B cell (primary cell): ENCODE measurements at regions not wholly inside any gene's neighbourhood (a gene's known extent, or its start where the extent isn't known, plus 50 kb on each side); places are given as distances from the start of the nearest gene placed in this dataset.

Source experiments
- ATAC-seq: fragments of 200-7000 bp; cut with Tn5 transposase; one replicate; pipeline ENCODE4 v1.10.0; 2021; ENCODE audit warnings: low read depth, mild to moderate bottlenecking, moderate number of reproducible peaks, moderate library complexity
- CTCF ChIA-PET: fragments of 350-600 bp; sonication (Branson Sonifier 250); formaldehyde crosslinking; loops from one replicate; lab custom pipeline; 2021; ENCODE audit warnings: antibody characterized with exemption, inconsistent platforms; lab: Charles Lee
- POLR2A ChIA-PET: fragments of 350-600 bp; sonication (Branson Sonifier 250); formaldehyde crosslinking; loops from one replicate; lab custom pipeline; 2021; ENCODE audit warnings: antibody characterized with exemption; lab: Charles Lee
- DNase-seq: peaks from one replicate; pipeline ENCODE4 v3.0.0; 2013
- H2AFZ ChIP-seq: 2 replicates; pipeline ENCODE4 v1.6.1; 2012; ENCODE audit warnings: mild to moderate bottlenecking, low read depth, low read length; ENCODE audit not compliant: insufficient read depth, poor library complexity, severe bottlenecking
- H3K27ac ChIP-seq, 2 donors: 1 replicate in 1 of 2; 2 replicates in 1 of 2; pipeline ENCODE4 v1.5.1; 2012 to 2013; ENCODE audit warnings: low read length in 2 of 2, mild to moderate bottlenecking in 2 of 2, moderate library complexity in 1 of 2
- H3K27me3 ChIP-seq, 4 experiments: fragments of 200-600 bp in 1 of 4; sonication (generic) in 1 of 4; replicated peaks in 1 of 4; 1 replicate in 2 of 4; 2 replicates in 2 of 4; pipeline versions ENCODE4 v1.6.1 to v1.7.0; 2013 to 2016; ENCODE audit warnings: low read length in 3 of 4, mild to moderate bottlenecking in 2 of 4, mixed read lengths in 1 of 4, moderate library complexity in 1 of 4; ENCODE audit not compliant: insufficient read depth in 4 of 4, control insufficient read depth in 3 of 4; ENCODE audit errors: control extremely low read depth in 1 of 4
- H3K36me3 ChIP-seq, 2 experiments: replicated peaks in 1 of 2; 1 replicate in 1 of 2; 2 replicates in 1 of 2; pipeline versions ENCODE4 v1.6.1 to v1.7.1; 2013; ENCODE audit warnings: low read length in 1 of 2; ENCODE audit not compliant: insufficient read depth in 2 of 2, control insufficient read depth in 1 of 2; ENCODE audit errors: control extremely low read depth in 1 of 2, extremely low read depth in 1 of 2
- H3K4me1 ChIP-seq, 2 donors: fragments of 200-600 bp in 1 of 2; sonication (generic) in 1 of 2; 1 replicate in 1 of 2; 2 replicates in 1 of 2; pipeline versions ENCODE4 v1.5.1 to v1.6.1; 2013 to 2017; ENCODE audit warnings: low read length in 2 of 2; ENCODE audit not compliant: control insufficient read depth in 2 of 2, insufficient read depth in 2 of 2
- H3K4me2 ChIP-seq: replicated peaks from 2 replicates; pipeline ENCODE3; 2012; ENCODE audit warnings: mild to moderate bottlenecking, low read depth, low read length; ENCODE audit not compliant: poor library complexity, severe bottlenecking
- H3K4me3 ChIP-seq, 5 experiments: fragments of 200-600 bp in 1 of 5; sonication (generic) in 1 of 5; 1 replicate in 3 of 5; 2 replicates in 2 of 5; pipeline versions ENCODE4 v1.5.1 to v1.7.0; 2011 to 2016; ENCODE audit warnings: low read length in 4 of 5, mild to moderate bottlenecking in 4 of 5, low read depth in 2 of 5, control low read depth in 1 of 5, moderate library complexity in 1 of 5; ENCODE audit not compliant: insufficient read depth in 1 of 5; ENCODE audit errors: control extremely low read depth in 1 of 5, extremely low read depth in 1 of 5
- H3K79me2 ChIP-seq: fragments of 200-600 bp; sonication (generic); one replicate; pipeline ENCODE4 v1.6.0; 2016; ENCODE audit warnings: low read length; ENCODE audit not compliant: control insufficient read depth, insufficient read depth
- H3K9ac ChIP-seq: fragments of 200-600 bp; sonication (generic); 2 replicates; pipeline ENCODE4 v1.6.1; 2017; ENCODE audit warnings: mild to moderate bottlenecking, low read length, moderate library complexity
- H3K9me3 ChIP-seq, 3 donors: one replicate each; pipeline versions ENCODE4 v1.6.1 to v1.7.1; 2013; ENCODE audit warnings: low read length in 2 of 3; ENCODE audit not compliant: control insufficient read depth in 2 of 3, insufficient read depth in 1 of 3; ENCODE audit errors: control extremely low read depth in 1 of 3
- H4K20me1 ChIP-seq: 2 replicates; pipeline ENCODE4 v1.6.0; 2012; ENCODE audit warnings: mild to moderate bottlenecking, low read length; ENCODE audit not compliant: insufficient read depth, control insufficient read depth, poor library complexity, severe bottlenecking
- H3K27ac Mint-ChIP-seq: one replicate; pipeline ENCODE4 v1.8.0; 2021; ENCODE audit warnings: mixed read lengths
- H3K27me3 Mint-ChIP-seq: one replicate; pipeline ENCODE4 v1.8.0; 2021; ENCODE audit warnings: mixed read lengths
- H3K4me1 Mint-ChIP-seq: one replicate; pipeline ENCODE4 v1.8.0; 2021; ENCODE audit warnings: mixed read lengths
- H3K4me3 Mint-ChIP-seq: one replicate; pipeline ENCODE4 v1.8.0; 2021; ENCODE audit warnings: mixed read lengths
- H3K9me3 Mint-ChIP-seq: one replicate; pipeline ENCODE4 v1.8.0; 2022; ENCODE audit warnings: mixed read lengths; ENCODE audit not compliant: insufficient read depth
- CTCF ChIP-seq: fragments of 200-600 bp; IDR thresholded peaks from one replicate; pipeline ENCODE4 v1.8.0; 2022; ENCODE audit warnings: antibody characterized with exemption, mild to moderate bottlenecking
- EZH2 ChIP-seq: IDR thresholded peaks from 2 replicates; pipeline ENCODE4 v1.6.1; 2012; ENCODE audit warnings: borderline replicate concordance, low read depth, mild to moderate bottlenecking, moderate library complexity, low read length; ENCODE audit not compliant: insufficient read depth, poor library complexity, severe bottlenecking
- WGBS: methylation state at CpG from one replicate; pipeline ENCODE4 v1.1.5; 2013; ENCODE audit warnings: missing lambda C conversion rate; ENCODE audit not compliant: insufficient coverage; 5-methylcytosine and 5-hydroxymethylcytosine counted together
- intact Hi-C: fragments of 100-400 bp; cut with micrococcal nuclease; formaldehyde crosslinking; loops from one replicate; pipeline ENCODE4 v1.10.0; 2022

- Histone ChIP-seq H2AFZ (no peak overlapping the region), H3K4me1 (peaks cover 5 to 6% of the 10 kb centered on the region in 2 donors), H4K20me1 (no peaks in the 10 kb centered on the region), H3K27me3 (peaks cover 0 to 20% (median 10%) of the 10 kb centered on the region in 4 experiments), H3K9ac (no peak overlapping the region), H3K4me2 (no peak overlapping the region), H3K79me2 (no peaks in the 10 kb centered on the region), H3K27ac (no peak overlapping the region), H3K9me3 (peaks cover 0 to 13% (median 0%) of the 10 kb centered on the region in 3 donors), H3K4me3 (no peak overlapping the region), H3K36me3 (no peaks in the 10 kb centered on the region)
- intact Hi-C loops, result no loop called here
- no peaks in the 10 kb centered on the region for H3K9me3 Mint-ChIP-seq
- H3K4me3 Mint-ChIP-seq, result no peak overlapping the region
- 85% methylated on average over 7 of the region's 11 CpGs for WGBS
- POLR2A ChIA-PET, result no interaction called here
- H3K4me1 Mint-ChIP-seq, result peaks cover 1% of the 10 kb centered on the region
- ATAC-seq (no peak), DNase-seq (no peak)
- CTCF ChIA-PET, result no interaction called here
- TF ChIP-seq EZH2 (no peak), CTCF (no peak)
- H3K27me3 Mint-ChIP-seq, result peaks cover 29% of the 10 kb centered on the region
- no peak overlapping the region for H3K27ac Mint-ChIP-seq
These were observed 64.7 kb downstream of the KLF15 start for GRCh38 chr3:126292318-126293070.

GRCh38 chr3:126291537-126291936 lies 65.7 kb downstream of the KLF15 start:
- DNase-seq (no peak), ATAC-seq (no peak)
- H3K4me1 Mint-ChIP-seq, result peaks cover 1% of the 10 kb centered on the region
- peaks cover 31% of the 10 kb centered on the region for H3K27me3 Mint-ChIP-seq
- Histone ChIP-seq H3K4me2 (no peak overlapping the region), H3K36me3 (no peaks in the 10 kb centered on the region), H4K20me1 (no peaks in the 10 kb centered on the region), H3K79me2 (no peaks in the 10 kb centered on the region), H3K4me3 (no peak overlapping the region), H3K9ac (no peak overlapping the region), H3K4me1 (peaks cover 7 to 8% of the 10 kb centered on the region in 2 donors), H3K9me3 (peaks cover 0 to 14% (median 0%) of the 10 kb centered on the region in 3 donors), H3K27ac (no peak overlapping the region), H2AFZ (no peak overlapping the region), H3K27me3 (peaks cover 0 to 27% (median 15%) of the 10 kb centered on the region in 4 experiments)
- CTCF ChIA-PET, result no interaction called here
- intact Hi-C loops, result no loop called here
- POLR2A ChIA-PET, result no interaction called here
- 89% methylated on average over 7 of the region's 8 CpGs for WGBS
- no peak overlapping the region for H3K4me3 Mint-ChIP-seq
- no peaks in the 10 kb centered on the region for H3K9me3 Mint-ChIP-seq
- TF ChIP-seq CTCF (no peak), EZH2 (no peak)
- no peak overlapping the region for H3K27ac Mint-ChIP-seq
